Esophagus muscularis mucosa (tissue), 4 donors: ENCODE measurements at regions not wholly inside any gene's neighbourhood (a gene's known extent, or its start where the extent isn't known, plus 50 kb on each side); places are given as distances from the start of the nearest gene placed in this dataset.

Source experiments
- DNase-seq: peaks from one replicate; pipeline ENCODE4 v3.0.0-alpha.2; 2017; ENCODE audit errors: extremely low spot score
- H3K27ac ChIP-seq, 4 donors: fragments of 200-600 bp; sonication (generic); replicated peaks in 1 of 4; 1 replicate in 3 of 4; 2 replicates in 1 of 4; pipeline ENCODE4 v1.5.1; 2016 to 2019; ENCODE audit warnings: mild to moderate bottlenecking in 1 of 4
- H3K27me3 ChIP-seq, 4 donors: fragments of 200-600 bp; sonication (generic); one replicate each; pipeline versions ENCODE4 v1.5.1 to v1.6.0; 2016 to 2019
- H3K36me3 ChIP-seq, 4 donors: fragments of 200-600 bp; sonication (generic); one replicate each; pipeline ENCODE4 v1.5.1; 2016 to 2019
- H3K4me1 ChIP-seq, 4 donors: fragments of 200-600 bp; sonication (generic); one replicate each; pipeline ENCODE4 v1.5.1; 2016 to 2019
- H3K4me3 ChIP-seq, 4 donors: fragments of 200-600 bp; sonication (generic); 1 replicate in 2 of 4; 2 replicates in 2 of 4; pipeline ENCODE4 v1.5.1; 2016 to 2019; ENCODE audit warnings: mild to moderate bottlenecking in 4 of 4, moderate library complexity in 1 of 4
- H3K9me3 ChIP-seq, 4 donors: fragments of 200-600 bp; sonication (generic); 1 replicate in 3 of 4; 2 replicates in 1 of 4; pipeline ENCODE4 v1.5.1; 2016 to 2019
- CTCF ChIP-seq, 3 experiments: fragments of 200-600 bp in 2 of 3; fragments of 450-650 bp in 1 of 3; sonication (generic) in 2 of 3; IDR thresholded peaks; one replicate each; pipeline ENCODE4 v1.5.1; 2017 to 2019; ENCODE audit warnings: antibody characterized with exemption in 3 of 3, mild to moderate bottlenecking in 2 of 3, moderate library complexity in 1 of 3
- EP300 ChIP-seq: sonication (generic); formaldehyde crosslinking; IDR thresholded peaks from one replicate; pipeline ENCODE4 v1.6.1; 2017; ENCODE audit warnings: antibody characterized with exemption
- POLR2A ChIP-seq: fragments of 450-650 bp; IDR thresholded peaks from one replicate; pipeline ENCODE4 v1.6.1; 2017; ENCODE audit warnings: antibody characterized with exemption, moderate library complexity, mild to moderate bottlenecking, low read depth
- POLR2AphosphoS5 ChIP-seq, 2 donors: sonication (generic); formaldehyde crosslinking; IDR thresholded peaks; one replicate each; pipeline ENCODE4 v1.6.1; 2017; ENCODE audit warnings: antibody characterized with exemption in 2 of 2
- WGBS: methylation state at CpG from one replicate; pipeline ENCODE4 v1.1.5; 2018; 5-methylcytosine and 5-hydroxymethylcytosine counted together
- intact Hi-C: fragments of 100-400 bp; cut with DNase I; formaldehyde crosslinking; loops from one replicate; pipeline ENCODE4 v1.15.1; 2023

GRCh38 chr5:67541875-67542274 lies 345.3 kb upstream of the CD180 start:
- Histone ChIP-seq H3K9me3 (no peaks in the 10 kb centered on the region), H3K27me3 (no peaks in the 10 kb centered on the region), H3K4me1 (peaks cover 7 to 32% (median 27%) of the 10 kb centered on the region in 4 donors), H3K36me3 (no peaks in the 10 kb centered on the region), H3K4me3 (no peak overlapping the region), H3K27ac (no peak overlapping the region)
- intact Hi-C loops: no loop called here
- no peak for DNase-seq
- 90% methylated on average over 1 of the region's 1 CpG for WGBS
- TF ChIP-seq EP300 (no peak), POLR2AphosphoS5 (IDR thresholded peaks at IDR 0.05) (no peak), CTCF (IDR thresholded peaks at IDR 0.05) (no peak), POLR2A (no peak)

GRCh38 chr5:67538855-67539506 lies 342.4 kb upstream of the CD180 start:
- Histone ChIP-seq H3K27me3 (no peaks in the 10 kb centered on the region), H3K36me3 (no peaks in the 10 kb centered on the region), H3K9me3 (no peaks in the 10 kb centered on the region), H3K4me1 (peaks cover 9 to 33% (median 30%) of the 10 kb centered on the region in 4 donors), H3K4me3 (no peak overlapping the region), H3K27ac (peak overlapping the region; percentile 64 to 81 (median 78))
- 69% methylated on average over 2 of the region's 2 CpGs for WGBS
- no peak for DNase-seq
- intact Hi-C loops: no loop called here
- TF ChIP-seq POLR2AphosphoS5 (IDR thresholded peaks at IDR 0.05) (no peak), CTCF (IDR thresholded peaks at IDR 0.05) (no peak), EP300 (no peak), POLR2A (no peak)

GRCh38 chr5:67537439-67538148 lies 341.0 kb upstream of the CD180 start:
- Histone ChIP-seq H3K27ac (peak overlapping the region; percentile 64 to 81 (median 78)), H3K36me3 (no peaks in the 10 kb centered on the region), H3K4me1 (peaks cover 9 to 35% (median 31%) of the 10 kb centered on the region in 4 donors), H3K4me3 (peak overlapping the region; percentile 29 to 48 (median 36)), H3K9me3 (no peaks in the 10 kb centered on the region), H3K27me3 (no peaks in the 10 kb centered on the region)
- DNase-seq: no peak
- TF ChIP-seq CTCF (IDR thresholded peaks at IDR 0.05): no peak
- no peak for TF ChIP-seq POLR2AphosphoS5 (IDR thresholded peaks at IDR 0.05)
- no peak for TF ChIP-seq POLR2A
- no peak for TF ChIP-seq EP300
- intact Hi-C loops: no loop called here
- WGBS: 47% methylated on average over 5 of the region's 5 CpGs

- intact Hi-C loops: no loop called here
- DNase-seq: no peak
- Histone ChIP-seq H3K36me3 (no peaks in the 10 kb centered on the region), H3K27ac (peak overlapping the region; percentile 64 to 81 (median 78)), H3K9me3 (no peaks in the 10 kb centered on the region), H3K4me1 (peaks cover 9 to 37% (median 31%) of the 10 kb centered on the region in 4 donors), H3K4me3 (peak overlapping the region in 3 of 4 donors; percentile 29 to 48 (median 36)), H3K27me3 (no peaks in the 10 kb centered on the region)
- WGBS: 35% methylated on average over 3 of the region's 3 CpGs
- TF ChIP-seq POLR2A: no peak
- no peak for TF ChIP-seq POLR2AphosphoS5 (IDR thresholded peaks at IDR 0.05)
- no peak for TF ChIP-seq EP300
- TF ChIP-seq CTCF (IDR thresholded peaks at IDR 0.05): no peak
Measured at GRCh38 chr5:67536866-67537265, 340.3 kb upstream of the CD180 start.
